NK-92 treated with Interleukin-12 subunit alpha and Interleukin-12 subunit beta, amount 100 ng/mL, for 24 hours (cell line): ENCODE measurements at regions not wholly inside any gene's neighbourhood (a gene's known extent, or its start where the extent isn't known, plus 50 kb on each side); places are given as distances from the start of the nearest gene placed in this dataset.
"Not testable (repeated sequence)": the region's sequence is repeated elsewhere in the genome, so short reads cannot be mapped to it uniquely, and the experiment has no call there.

Experiments
- DNase-seq: peaks from one replicate; lab custom pipeline; 2025; lab: John Stamatoyannopoulos, UW

DNA sequence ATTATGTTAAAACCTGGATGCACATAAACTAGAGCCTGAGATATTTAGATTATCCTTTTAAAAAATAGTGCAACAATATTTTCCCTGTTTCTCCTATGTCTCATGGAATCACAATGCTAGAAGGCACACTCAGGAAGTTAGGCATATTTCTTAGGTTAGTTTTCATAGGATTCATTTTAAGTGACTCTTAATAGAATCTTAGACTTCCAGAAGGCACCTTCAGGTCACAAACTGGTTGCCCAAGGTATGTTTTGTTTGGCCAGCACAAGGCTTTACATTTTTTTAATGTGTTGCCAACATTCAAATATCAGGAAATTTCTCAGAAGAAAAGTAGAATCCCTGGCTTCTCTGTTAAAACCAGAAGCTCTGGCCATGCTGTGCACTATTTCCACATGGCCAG is 129.3 kb downstream of the LNPK start:
- no peak for DNase-seq

DNA sequence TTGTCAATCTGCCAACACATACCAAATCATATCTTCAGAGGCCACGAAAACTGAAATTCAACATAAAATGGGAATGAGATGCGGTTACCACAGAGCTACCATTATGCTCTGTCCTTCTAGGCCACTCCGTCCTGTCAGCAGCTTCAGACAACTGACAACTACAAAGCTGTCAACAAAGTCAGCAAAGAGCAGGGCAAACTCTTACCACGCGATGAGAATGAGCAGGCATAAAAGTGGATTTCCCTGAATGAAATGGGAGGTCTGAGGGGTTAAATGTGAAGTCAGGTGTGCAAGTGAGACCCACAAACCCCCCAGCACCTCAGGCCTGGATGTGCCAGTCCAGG is 130.1 kb downstream of the LNPK start:
- no peak for DNase-seq

DNA sequence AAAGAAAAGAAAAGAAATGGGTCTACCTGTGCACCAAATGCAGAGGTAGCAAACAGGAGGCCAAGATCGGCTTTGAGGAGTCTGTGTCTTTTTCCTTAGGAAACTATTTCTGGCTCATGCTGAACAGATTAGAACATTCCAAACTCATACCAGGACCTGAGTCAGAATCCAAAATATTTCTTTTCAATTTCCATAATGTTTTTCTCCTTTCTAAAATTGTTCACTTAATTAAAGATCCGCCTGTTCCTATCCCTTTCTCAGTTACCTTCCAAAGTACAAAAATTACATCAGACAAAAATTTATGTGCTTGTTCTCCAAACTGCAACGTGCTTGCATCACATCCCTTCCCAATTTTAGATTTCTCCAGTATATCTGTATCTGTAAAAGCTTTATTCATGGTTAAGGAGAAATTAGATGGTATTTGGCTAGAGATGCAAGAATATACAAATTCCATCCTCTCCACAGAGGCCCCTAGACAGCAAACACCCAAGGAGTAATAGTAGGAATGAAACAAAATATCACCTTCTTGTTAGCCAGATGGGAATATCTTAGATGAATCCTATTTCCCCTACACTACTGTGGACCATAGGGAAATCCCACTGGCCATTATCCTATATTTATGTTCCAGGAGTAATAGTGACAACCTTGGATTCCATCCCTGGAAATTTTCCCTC is 130.6 kb downstream of the LNPK start:
- DNase-seq = no peak

DNA sequence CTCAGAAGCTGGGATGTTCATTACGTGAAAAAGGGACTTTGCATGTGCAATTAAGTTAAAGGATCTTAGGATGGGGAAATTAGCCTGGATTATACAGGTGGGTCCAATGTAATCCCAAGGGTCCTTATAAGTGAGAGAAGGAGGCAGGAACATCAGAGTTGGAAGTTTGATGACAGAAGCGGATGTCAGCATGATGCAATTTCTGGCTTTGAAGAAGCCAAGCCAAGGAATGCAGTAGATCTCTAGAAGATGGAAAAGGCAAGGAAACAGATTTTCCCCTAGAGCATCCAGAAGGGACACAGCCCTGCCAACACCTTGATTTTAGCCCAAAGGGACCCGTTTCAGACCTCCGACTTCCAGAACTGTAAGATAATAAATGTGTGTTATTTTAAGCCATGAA is 136.4 kb downstream of the LNPK start:
- no peak for DNase-seq

DNA sequence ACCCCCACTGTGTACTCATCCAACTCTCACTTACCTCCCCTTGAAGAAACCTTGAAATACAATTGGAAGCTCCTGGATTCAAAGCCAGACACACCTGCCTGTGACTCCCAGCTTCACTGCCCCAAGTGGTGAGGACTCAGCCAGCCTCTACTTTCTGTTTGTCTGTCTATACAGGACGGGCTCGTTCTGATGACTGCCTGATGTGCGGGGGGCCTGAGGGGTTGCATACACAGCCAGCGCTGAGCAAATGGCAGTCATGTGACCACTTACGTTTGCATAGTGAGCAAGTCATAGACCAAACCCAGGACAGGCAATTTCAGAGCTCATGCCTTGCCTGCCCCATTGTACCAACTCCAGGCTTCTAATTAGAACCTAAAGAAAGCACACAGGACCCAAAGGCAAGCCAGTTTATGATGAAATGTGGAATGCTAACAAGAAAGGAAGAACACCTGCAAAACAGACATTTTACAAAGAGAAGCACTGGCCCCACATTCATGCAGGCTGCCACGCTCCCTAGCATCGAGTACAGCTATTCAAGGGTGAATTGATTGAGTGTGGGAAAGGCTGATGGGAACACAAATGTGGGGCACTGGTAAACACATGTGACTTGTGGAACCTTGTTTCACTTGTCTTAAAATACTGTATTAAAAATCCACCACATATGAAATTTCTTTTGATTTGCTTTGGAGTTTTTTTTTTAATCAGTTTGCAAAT is 137.8 kb downstream of the LNPK start:
- DNase-seq = no peak

DNA sequence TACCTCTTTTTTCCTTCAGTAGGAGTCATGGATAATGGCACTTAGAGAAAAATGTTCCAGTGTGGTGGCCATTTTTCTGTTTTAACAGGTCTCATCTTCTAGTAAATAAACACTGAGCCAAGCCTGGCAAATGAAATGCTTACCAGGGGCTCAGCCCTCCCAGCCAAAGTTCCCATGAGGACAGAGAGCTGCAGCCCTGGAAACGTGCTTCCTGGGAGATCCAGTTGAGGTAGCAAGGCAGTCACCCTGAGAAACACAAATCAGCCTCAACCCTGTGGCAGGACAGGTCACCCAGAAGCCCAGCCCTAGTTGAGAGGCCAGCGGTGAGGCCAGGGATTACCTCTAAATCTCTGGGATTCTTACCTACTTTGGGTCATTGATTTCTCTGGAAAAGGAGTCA is 140.1 kb downstream of the LNPK start:
- no peak for DNase-seq

DNA sequence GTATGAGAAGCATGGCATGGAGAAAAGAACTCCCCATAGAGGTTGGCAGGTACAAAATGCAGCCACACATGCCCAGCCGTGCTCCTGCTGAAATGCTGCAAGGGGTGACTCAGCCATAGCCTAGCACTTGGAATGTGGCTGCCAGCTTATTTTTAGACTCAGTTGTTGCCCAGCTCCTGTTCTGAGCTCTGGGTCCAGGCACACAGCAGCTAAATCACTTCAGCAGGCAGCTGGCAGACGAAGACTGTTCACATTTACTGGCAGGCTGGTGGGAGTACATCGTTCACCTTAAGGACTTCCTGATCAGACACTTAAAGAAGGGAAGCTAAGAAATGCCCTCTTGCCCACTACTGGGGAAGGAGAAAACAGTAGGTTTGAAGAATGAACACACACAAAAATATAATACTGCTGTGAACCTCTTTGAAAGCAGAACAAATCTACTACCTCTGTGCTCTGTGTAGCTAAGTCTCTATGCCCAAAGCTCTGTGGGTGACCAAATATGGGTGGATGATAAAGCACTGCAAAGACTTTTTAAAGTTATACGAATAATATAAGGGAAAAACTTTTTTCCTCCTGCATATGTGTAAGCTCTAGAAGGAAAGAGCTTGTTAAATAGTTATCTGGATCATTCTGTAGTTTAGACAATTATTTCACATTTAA is 146.1 kb downstream of the LNPK start:
- DNase-seq = no peak

DNA sequence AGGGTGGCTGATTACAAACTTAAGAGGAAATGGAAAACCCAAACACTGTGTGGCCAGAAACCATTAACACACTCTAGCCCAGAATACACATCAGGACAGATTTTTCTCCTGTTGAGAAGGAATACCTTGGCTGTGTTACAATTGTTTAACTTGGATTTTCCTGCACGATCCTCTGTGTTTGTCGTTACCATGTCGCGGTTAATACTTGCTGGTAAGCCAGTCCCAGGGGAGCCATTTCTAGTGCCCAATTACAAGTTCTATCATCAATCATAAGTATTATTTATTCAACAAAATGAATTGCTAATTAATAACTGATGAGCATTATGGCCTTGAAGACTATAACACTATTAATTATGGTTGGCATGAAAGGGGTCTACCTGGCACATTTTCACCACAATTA is 146.8 kb downstream of the LNPK start:
- DNase-seq = no peak

DNA sequence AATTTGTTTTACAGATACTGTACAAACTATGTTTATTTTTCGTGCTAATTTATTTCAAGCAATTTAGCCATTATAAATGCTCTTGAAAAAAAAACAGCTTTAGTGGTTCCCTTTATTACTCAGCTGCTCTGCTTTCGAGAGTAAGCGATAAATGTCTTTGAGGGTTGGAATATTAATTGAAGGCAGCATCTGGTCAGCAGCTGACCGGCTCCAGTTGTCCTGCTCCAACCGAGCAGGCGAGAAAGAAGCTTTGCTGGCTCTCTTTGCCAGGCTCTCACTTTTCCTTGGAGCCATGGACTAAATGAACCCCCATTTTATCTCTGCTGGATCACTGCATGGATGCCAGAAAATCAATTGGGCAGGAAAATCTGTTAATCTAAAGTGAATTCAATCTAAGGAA is 147.4 kb downstream of the LNPK start:
- DNase-seq = no peak

DNA sequence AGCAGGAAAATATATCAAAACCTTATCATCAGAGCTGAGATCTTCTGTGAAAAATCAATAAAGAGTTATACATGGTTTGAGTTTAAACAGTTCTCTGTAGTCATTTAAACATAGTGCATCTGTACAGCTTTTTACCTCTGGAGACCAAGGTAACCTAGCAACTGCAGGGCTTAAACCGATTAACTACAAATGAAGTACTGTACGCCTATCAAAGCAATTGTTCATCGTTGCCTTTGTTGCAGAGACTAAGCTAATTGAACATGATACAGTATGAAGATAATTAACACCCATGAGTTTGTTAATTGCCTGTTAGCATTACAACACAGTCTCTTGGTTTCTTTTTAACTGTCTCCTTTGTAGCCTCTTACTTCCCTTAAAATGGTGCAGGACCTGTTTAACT is 147.9 kb downstream of the LNPK start:
- no peak for DNase-seq

DNA sequence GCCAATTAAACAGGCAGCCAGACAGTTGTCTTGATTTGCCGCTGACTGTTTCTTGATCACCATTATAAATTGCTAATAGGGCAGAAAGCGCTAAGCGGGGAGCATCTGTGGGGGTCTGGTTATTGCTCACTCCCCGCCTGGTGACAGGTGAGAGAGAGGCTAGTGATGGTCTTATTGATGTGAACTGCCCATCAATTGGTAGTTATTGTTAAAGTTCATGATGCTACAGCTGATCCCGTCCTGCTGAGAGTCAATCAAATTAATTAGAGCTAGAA is 148.5 kb downstream of the LNPK start:
- no peak for DNase-seq

DNA sequence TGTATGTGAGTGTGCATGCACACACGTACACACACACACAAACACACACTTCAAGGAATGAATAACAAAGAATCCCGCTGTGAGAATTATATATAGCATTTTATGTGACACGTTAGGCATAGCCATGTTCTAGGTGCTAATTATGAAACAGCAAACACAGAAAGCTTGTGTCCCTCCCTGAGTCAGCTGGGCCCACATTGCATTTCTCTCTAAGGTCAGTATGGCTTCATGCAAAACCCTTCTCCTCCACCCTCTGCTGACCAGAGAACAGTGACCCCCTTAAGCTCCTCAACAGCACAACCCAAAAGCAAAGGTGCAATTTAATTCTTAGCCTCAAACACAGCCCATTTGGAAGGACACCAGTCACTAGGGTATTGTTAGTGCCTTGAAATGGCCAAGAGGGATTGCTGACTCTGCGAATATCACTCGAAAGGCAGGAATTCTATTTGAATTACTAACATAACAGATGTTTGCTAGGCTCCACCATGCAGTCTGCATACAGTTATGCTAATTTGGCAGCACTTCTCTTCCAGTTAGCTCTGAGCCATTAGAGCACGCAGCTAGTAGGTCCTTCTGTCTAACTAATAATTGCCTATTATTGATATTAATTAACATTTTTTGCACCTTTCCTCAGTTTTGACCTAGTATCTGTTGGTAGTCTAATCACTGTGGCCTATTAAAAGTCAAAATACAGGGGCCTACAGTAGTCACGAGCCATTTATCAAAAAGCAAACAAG is 149.0 kb downstream of the LNPK start:
- no peak for DNase-seq

DNA sequence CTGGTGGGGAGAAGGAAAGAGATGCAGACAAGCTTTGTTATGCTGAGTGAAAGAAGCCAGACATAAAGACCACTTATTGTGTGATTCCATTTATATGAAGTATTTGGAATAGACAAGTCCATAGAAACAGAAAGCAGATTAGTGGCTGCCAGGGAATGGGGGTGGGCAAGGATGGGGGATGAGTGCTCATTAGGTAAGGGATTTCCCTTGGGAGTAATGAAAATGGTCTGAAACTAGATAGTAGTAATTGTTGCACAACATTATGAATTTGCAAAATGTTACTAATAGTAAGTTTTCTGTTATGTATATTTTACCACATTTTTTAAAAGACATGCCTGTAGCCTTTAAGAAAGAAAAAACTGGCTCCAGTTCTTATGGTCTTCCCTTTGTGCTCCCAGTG is 154.9 kb downstream of the LNPK start:
- no peak for DNase-seq

DNA sequence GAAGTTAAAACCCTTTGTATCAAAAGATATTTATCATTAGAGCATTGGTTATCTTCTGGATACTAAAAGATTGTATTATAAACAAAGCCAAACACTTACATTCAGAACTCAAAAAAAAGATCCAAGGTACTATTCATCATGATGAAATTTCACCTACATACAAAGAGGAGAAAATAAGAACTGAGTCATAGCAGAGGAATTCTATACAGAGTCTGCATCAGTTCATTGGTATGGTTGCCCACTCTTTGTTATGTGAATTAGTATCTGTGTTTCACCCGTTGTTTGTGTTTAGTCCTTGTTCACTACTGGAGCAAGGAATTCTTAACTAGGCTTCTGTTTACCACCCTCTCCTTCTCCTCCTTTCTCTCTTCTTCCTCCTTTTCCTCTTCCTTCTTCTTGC is 157.9 kb downstream of the LNPK start:
- DNase-seq = no peak

DNA sequence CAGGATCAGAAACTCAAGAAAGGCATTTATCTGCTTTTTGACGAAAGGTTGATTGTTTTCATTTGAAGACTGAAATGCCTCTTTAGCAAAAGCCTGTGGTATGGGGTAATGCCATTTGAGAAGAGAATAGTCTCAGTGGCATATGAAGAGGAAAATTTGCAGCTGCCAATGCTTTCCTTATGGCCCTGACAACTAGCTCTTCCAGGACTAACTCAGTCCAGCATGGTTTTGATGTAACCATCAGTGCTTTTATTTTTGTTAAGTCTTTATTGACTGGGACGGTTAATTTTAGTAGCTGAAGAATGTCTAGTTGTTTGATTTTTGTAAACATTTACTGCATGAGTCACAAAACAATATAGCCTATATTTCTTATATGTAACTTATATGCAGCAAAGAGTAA is 158.4 kb downstream of the LNPK start:
- DNase-seq = no peak

DNA sequence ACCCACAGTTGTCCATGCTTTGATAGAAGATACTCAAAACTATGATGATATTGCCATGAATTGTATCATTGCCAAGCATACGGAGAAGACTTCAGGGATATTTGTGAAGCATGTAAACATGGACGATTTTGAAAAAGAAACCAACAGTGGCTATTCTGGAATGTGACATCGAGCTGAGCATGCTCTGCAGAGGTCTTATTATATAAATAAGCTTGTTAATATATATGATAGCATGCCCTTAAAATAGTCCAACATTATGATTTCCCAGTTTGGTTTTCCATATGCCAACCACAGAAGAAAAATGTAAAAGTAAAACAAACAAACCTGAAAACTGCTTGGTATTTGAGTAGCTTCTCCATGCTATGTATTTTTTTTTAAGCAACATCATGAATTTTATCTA is 159.1 kb downstream of the LNPK start:
- DNase-seq = no peak

DNA sequence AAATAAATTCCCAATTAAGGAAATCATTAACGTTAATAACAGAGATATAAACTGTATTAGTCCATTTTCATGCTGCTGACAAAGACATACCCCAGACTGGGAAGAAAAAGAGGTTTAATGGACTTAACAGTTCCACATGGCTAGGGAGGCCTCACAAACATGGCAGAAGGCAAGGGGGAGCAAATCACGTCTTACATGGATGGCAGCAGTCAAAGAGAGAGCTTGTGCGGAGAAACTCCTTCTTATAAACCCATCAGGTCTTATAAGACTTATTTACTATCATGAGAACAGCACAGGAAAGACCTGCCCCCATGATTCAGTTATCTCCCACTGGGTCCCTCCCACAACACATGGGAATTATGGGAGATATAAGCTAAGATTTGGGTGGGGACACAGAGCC is 161.3 kb downstream of the LNPK start:
- DNase-seq = not testable (repeated sequence)

DNA sequence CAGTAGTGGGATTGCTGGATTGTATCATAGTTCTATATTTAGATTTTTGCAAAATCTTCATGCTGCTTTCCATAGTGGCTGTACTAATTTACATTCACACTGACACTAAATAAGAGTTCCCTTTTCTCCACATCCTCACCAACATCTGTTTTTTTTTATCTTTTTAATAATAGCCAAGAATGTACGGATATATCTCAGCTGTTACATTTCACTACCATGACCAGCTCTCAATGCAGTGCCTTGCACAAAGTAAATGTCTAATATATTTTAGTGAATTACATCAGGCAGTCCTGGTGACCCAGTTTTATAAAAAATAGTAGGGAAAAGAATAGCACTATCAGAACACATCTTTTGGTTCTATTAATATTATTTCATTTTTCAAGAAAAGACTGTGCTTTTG is 161.8 kb downstream of the LNPK start:
- no peak for DNase-seq

DNA sequence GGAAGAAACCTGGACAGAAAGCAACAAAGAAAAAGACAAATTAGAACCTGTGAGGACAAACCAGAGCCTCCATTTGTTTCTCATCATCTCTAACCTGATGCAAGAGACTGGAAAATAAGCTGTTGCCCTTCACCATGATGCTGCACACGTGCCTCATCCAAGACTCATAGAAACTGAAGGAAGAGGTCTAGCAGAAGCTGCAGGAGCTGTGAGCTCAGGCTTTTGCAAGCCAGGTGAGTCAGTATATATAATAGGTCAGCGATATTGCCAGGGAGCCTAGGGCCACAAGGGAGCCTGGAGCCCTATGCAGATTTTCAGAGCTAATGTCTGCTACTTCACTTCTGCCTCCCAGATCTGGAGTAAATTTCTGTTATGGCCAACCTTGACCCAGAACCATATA is 163.1 kb downstream of the LNPK start:
- DNase-seq = no peak

DNA sequence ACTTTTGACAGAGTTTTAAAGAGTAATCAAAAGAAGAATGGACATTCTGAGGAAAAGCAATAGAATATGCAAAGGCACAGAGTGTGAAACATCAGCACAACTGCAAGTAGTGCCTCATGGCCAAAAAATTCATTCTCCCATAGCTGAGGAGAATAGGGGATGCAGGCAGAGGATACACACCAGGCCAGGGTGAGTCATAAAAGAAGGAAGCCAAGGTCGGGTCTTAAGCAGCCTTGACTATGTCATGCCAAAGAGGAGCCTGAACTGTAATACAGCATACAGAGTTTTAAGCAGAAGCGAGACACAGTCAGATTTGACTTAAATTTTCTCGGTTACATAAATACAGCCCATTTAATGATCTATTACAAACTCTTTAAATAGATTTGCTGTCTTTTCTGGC is 165.0 kb downstream of the LNPK start:
- DNase-seq = no peak

DNA sequence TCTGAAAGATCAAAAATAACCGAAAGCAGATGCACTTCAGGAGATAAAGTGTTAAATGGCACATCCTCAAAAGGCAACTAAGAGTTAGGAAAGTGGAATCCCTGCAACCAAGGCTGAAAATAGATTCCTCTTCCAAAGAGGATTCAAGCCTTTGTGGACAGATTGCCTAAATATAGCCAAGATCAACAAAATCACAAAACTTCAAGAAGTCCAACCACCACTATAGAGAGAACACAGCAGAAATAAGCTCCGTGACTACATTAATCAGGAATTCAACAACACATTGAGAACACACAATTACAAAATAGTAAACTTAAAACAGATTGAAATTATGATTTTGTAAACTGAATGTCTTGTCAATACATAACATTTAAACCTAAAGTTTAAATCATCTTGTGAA is 165.7 kb downstream of the LNPK start:
- no peak for DNase-seq

DNA sequence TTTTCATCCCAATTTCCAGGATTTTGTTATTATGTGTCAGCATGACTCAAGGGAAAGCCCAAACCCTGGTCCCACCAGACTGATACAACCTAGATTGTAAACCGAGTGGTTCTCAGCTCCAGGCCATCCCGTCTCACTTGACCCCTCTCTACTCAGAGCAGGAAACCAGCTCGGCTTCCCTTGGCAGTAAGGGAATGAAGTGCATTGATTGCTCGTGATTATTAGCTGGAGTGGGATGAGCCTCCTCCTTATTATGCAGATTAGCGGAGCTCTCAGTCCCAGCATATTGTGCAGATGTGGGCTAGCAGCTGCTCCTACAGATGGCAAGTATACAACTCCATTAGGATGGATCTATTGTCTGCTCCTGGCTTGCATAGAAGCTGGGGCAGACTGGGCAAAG is 167.6 kb downstream of the LNPK start:
- DNase-seq = no peak

DNA sequence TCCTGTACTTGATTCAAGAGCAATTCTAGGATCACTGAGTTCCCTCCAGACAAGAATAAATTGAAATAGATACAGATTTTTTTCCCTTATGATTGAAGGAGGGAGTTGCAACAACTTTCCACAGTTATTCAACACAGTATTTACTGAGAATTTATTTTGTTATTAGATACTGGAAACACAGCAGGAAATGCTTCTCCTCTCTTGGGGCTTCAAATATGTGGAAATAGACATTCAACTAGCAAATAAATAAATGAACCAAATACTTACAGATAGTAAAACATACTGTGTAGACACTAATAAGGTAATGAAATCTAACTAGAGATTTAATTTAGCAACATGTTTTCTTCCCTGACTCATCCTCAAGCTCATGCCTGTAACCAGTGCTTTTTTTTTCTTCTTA is 169.2 kb downstream of the LNPK start:
- no peak for DNase-seq
